ENCODE measurements at regions not wholly inside any gene's neighbourhood (a gene's known extent, or its start where the extent isn't known, plus 50 kb on each side); places are given as distances from the start of the nearest gene placed in this dataset.

- ChIA-PET CTCF (no interaction called here), POLR2A (no interaction called here)
- TF ChIP-seq ARNT (IDR thresholded peaks at IDR 0.05): no peak
- TF ChIP-seq ZNF384 (IDR thresholded peaks at IDR 0.05): no peak
- TF ChIP-seq BHLHE40 (IDR thresholded peaks at IDR 0.05; ENCODE audit: borderline replicate concordance): no peak
- no peak for TF ChIP-seq NFRKB (IDR thresholded peaks at IDR 0.05)
- TF ChIP-seq SP1 (IDR thresholded peaks at IDR 0.05): no peak
- no peak for DNase-seq (ENCODE audit: extremely low spot score)
Observed at GRCh38 chr2:176398243-176399073, 129.2 kb downstream of the MTX2 start.

- TF ChIP-seq PKNOX1 (IDR thresholded peaks at IDR 0.05) (no peak), FOXK2 (IDR thresholded peaks at IDR 0.05) (no peak), ARNT (IDR thresholded peaks at IDR 0.05) (no peak), FOXA1 (IDR thresholded peaks at IDR 0.05) (no peak), BHLHE40 (IDR thresholded peaks at IDR 0.05; ENCODE audit: borderline replicate concordance) (no peak)
Observed at GRCh38 chr2:176399074-176399598, 129.9 kb downstream of the MTX2 start.

GRCh38 chr2:176405477-176405876 is 136.2 kb downstream of the MTX2 start:
- DNase-seq (ENCODE audit: extremely low spot score): no peak
- no peak for TF ChIP-seq FOXA1 (IDR thresholded peaks at IDR 0.05)
- TF ChIP-seq L3MBTL2 (conservative IDR thresholded peaks at IDR 0.05): no peak
- TF ChIP-seq LEF1 (IDR thresholded peaks at IDR 0.05; ENCODE audit: borderline replicate concordance): no peak
- TF ChIP-seq CTBP1 (IDR thresholded peaks at IDR 0.05; ENCODE audit: borderline replicate concordance): no peak
- no peak for TF ChIP-seq BHLHE40 (IDR thresholded peaks at IDR 0.05; ENCODE audit: borderline replicate concordance)
- no peak for TF ChIP-seq SP1 (IDR thresholded peaks at IDR 0.05)
- TF ChIP-seq NFRKB (IDR thresholded peaks at IDR 0.05): no peak
- no peak for TF ChIP-seq ARNT (IDR thresholded peaks at IDR 0.05)
- TF ChIP-seq FOXK2 (IDR thresholded peaks at IDR 0.05): no peak
- TF ChIP-seq HDGF (IDR thresholded peaks at IDR 0.05; ENCODE audit: borderline replicate concordance): no peak
- no peak for TF ChIP-seq PKNOX1 (IDR thresholded peaks at IDR 0.05)
- no peak for TF ChIP-seq FOXM1 (IDR thresholded peaks at IDR 0.05; ENCODE audit: borderline replicate concordance)
- no peak for TF ChIP-seq SUZ12 (IDR thresholded peaks at IDR 0.05)
- TF ChIP-seq ELF4 (IDR thresholded peaks at IDR 0.05): no peak
- TF ChIP-seq TARDBP (IDR thresholded peaks at IDR 0.05): no peak
- no peak for TF ChIP-seq ZNF384 (IDR thresholded peaks at IDR 0.05)
- ChIA-PET POLR2A (no interaction called here), CTCF (no interaction called here)

More at GRCh38 chr2:176399074-176399598, 129.9 kb downstream of the MTX2 start:
- ChIA-PET POLR2A (no interaction called here), CTCF (no interaction called here)
- DNase-seq (ENCODE audit: extremely low spot score): no peak

GRCh38 chr2:176407706-176408105 is 138.5 kb downstream of the MTX2 start:
- TF ChIP-seq ZNF384 (IDR thresholded peaks at IDR 0.05) (no peak), FOXA1 (IDR thresholded peaks at IDR 0.05) (no peak), SUZ12 (IDR thresholded peaks at IDR 0.05) (no peak), TARDBP (IDR thresholded peaks at IDR 0.05) (no peak), FOXM1 (IDR thresholded peaks at IDR 0.05; ENCODE audit: borderline replicate concordance) (no peak), PKNOX1 (IDR thresholded peaks at IDR 0.05) (peak; percentile 78), ARNT (IDR thresholded peaks at IDR 0.05) (no peak), HDGF (IDR thresholded peaks at IDR 0.05; ENCODE audit: borderline replicate concordance) (no peak), SP1 (IDR thresholded peaks at IDR 0.05) (no peak)
- ChIA-PET CTCF (no interaction called here), POLR2A (interaction anchor here (0.7 to 1.0 kb wide), 2 partner anchors 17 to 205 kb away, joined by 3 to 4 read pairs; no protein-coding TSS in a partner anchor)
- DNase-seq (ENCODE audit: extremely low spot score): peak; percentile 22

- POLR2A ChIA-PET: no interaction called here
- TF ChIP-seq LEF1 (IDR thresholded peaks at IDR 0.05; ENCODE audit: borderline replicate concordance) (no peak), PKNOX1 (IDR thresholded peaks at IDR 0.05) (no peak), L3MBTL2 (conservative IDR thresholded peaks at IDR 0.05) (no peak), SP1 (IDR thresholded peaks at IDR 0.05) (no peak), CTBP1 (IDR thresholded peaks at IDR 0.05; ENCODE audit: borderline replicate concordance) (no peak), ARNT (IDR thresholded peaks at IDR 0.05) (no peak), ZNF384 (IDR thresholded peaks at IDR 0.05) (no peak), ELF4 (IDR thresholded peaks at IDR 0.05) (no peak), HDGF (IDR thresholded peaks at IDR 0.05; ENCODE audit: borderline replicate concordance) (no peak), SUZ12 (IDR thresholded peaks at IDR 0.05) (no peak), FOXM1 (IDR thresholded peaks at IDR 0.05; ENCODE audit: borderline replicate concordance) (no peak), FOXA1 (IDR thresholded peaks at IDR 0.05) (no peak), NFRKB (IDR thresholded peaks at IDR 0.05) (no peak), FOXK2 (IDR thresholded peaks at IDR 0.05) (no peak), TARDBP (IDR thresholded peaks at IDR 0.05) (no peak)
- DNase-seq (ENCODE audit: extremely low spot score): no peak
- CTCF ChIA-PET: interaction anchor here (0.6 kb wide), 1 partner anchor 89 kb away, joined by 3 read pairs; no protein-coding TSS in a partner anchor
Observed at GRCh38 chr2:176409671-176410070, 140.4 kb downstream of the MTX2 start.

Measured in HEK293T (cell line).